GM23338 (cell line): ENCODE measurements at regions not wholly inside any gene's neighbourhood (a gene's known extent, or its start where the extent isn't known, plus 50 kb on each side); places are given as distances from the start of the nearest gene placed in this dataset.

Experiments used
- ATAC-seq: fragments of 200-7000 bp; cut with Tn5 transposase; 3 replicates; pipeline ENCODE4 v1.9.1; 2020
- DNase-seq: peaks from one replicate; pipeline ENCODE4 v3.0.0-alpha.2; 2015; ENCODE audit warnings: low spot score
- H2AFZ ChIP-seq: fragments of 200-600 bp; sonication (generic); 2 replicates; pipeline ENCODE4 v1.8.0; 2016; ENCODE audit warnings: antibody characterized with exemption, mild to moderate bottlenecking, moderate library complexity
- H3F3A ChIP-seq: fragments of 200-600 bp; sonication (generic); replicated peaks from 2 replicates; pipeline ENCODE4 v1.8.0; 2017; ENCODE audit warnings: antibody characterized with exemption, mixed run types, low read depth
- H3K27ac ChIP-seq: fragments of 200-600 bp; sonication (generic); 2 replicates; pipeline ENCODE4 v1.6.1; 2016; ENCODE audit warnings: low read depth
- H3K27me3 ChIP-seq: fragments of 200-600 bp; sonication (generic); 2 replicates; pipeline ENCODE4 v1.8.0; 2016; ENCODE audit warnings: mild to moderate bottlenecking, mixed run types, moderate library complexity; ENCODE audit not compliant: insufficient read depth
- H3K36me3 ChIP-seq: fragments of 200-600 bp; sonication (generic); 2 replicates; pipeline ENCODE4 v1.8.0; 2016; ENCODE audit warnings: mild to moderate bottlenecking; ENCODE audit not compliant: insufficient read depth
- H3K4me1 ChIP-seq: fragments of 200-600 bp; sonication (generic); 2 replicates; pipeline ENCODE4 v1.8.0; 2016; ENCODE audit warnings: mild to moderate bottlenecking, moderate library complexity; ENCODE audit not compliant: insufficient read depth
- H3K4me2 ChIP-seq: fragments of 200-600 bp; sonication (generic); 2 replicates; pipeline ENCODE4 v1.7.1; 2017; ENCODE audit warnings: mixed run types
- H3K4me3 ChIP-seq: fragments of 200-600 bp; sonication (generic); 2 replicates; pipeline ENCODE4 v1.6.1; 2016; ENCODE audit warnings: mixed run types
- H3K79me2 ChIP-seq: fragments of 200-600 bp; sonication (generic); replicated peaks from 2 replicates; pipeline ENCODE4 v1.8.0; 2017; ENCODE audit warnings: mild to moderate bottlenecking; ENCODE audit not compliant: insufficient read depth
- H3K9me2 ChIP-seq: fragments of 200-600 bp; sonication (generic); 2 replicates; pipeline ENCODE4 v1.8.0; 2017; ENCODE audit not compliant: insufficient read depth
- H4K20me1 ChIP-seq: fragments of 200-600 bp; sonication (generic); replicated peaks from 2 replicates; pipeline ENCODE4 v1.8.0; 2017; ENCODE audit warnings: mild to moderate bottlenecking; ENCODE audit not compliant: insufficient read depth
- H3K27ac Mint-ChIP-seq: 2 replicates; pipeline ENCODE4 v1.8.0; 2020; ENCODE audit warnings: inconsistent platforms, mild to moderate bottlenecking, moderate library complexity, mixed read lengths
- H3K27me3 Mint-ChIP-seq: 3 replicates; pipeline ENCODE4 v1.8.0; 2022; ENCODE audit warnings: low read depth, mild to moderate bottlenecking, moderate library complexity, mixed read lengths, inconsistent platforms; ENCODE audit not compliant: insufficient read depth, poor library complexity
- H3K36me3 Mint-ChIP-seq: 3 replicates; pipeline ENCODE4 v1.8.0; 2021; ENCODE audit warnings: low read depth, mild to moderate bottlenecking, inconsistent platforms, moderate library complexity, mixed read lengths
- H3K4me1 Mint-ChIP-seq: 3 replicates; pipeline ENCODE4 v1.8.0; 2020; ENCODE audit warnings: mild to moderate bottlenecking, inconsistent platforms, mixed read lengths
- H3K4me3 Mint-ChIP-seq: 3 replicates; pipeline ENCODE4 v1.8.0; 2021; ENCODE audit warnings: moderate library complexity, mild to moderate bottlenecking, inconsistent platforms, mixed read lengths
- H3K9me3 Mint-ChIP-seq: 3 replicates; pipeline ENCODE4 v1.8.0; 2020; ENCODE audit warnings: moderate library complexity, mild to moderate bottlenecking, inconsistent platforms, mixed read lengths
- CREB1 ChIP-seq: fragments of 250-450 bp; sonication (Bioruptor Pico); IDR thresholded peaks from 2 replicates; pipeline ENCODE4 v1.5.0; 2020; ENCODE audit warnings: low read depth, mild to moderate bottlenecking, moderate library complexity
- ETS1 ChIP-seq: IDR thresholded peaks from 2 replicates; pipeline ENCODE4 v1.6.1; 2016; ENCODE audit warnings: antibody characterized with exemption
- EZH2 ChIP-seq: fragments of 200-600 bp; sonication (generic); IDR thresholded peaks from one replicate; pipeline ENCODE4 v1.8.0; 2017; ENCODE audit warnings: antibody characterized with exemption, mild to moderate bottlenecking, low read depth; ENCODE audit not compliant: unreplicated experiment
- STAT1 ChIP-seq: IDR thresholded peaks from one replicate; pipeline ENCODE4 v1.6.1; 2016; ENCODE audit warnings: antibody characterized with exemption; ENCODE audit not compliant: unreplicated experiment
- ZNF114 ChIP-seq: fragments of 250-450 bp; sonication (Bioruptor Pico); IDR thresholded peaks from 2 replicates; pipeline ENCODE4 v1.5.0; 2020; ENCODE audit warnings: mild to moderate bottlenecking, moderate library complexity
- TF ChIP-seq, protein P1 (sequence below), 2 experiments: fragments of 200-600 bp in 1 of 2; sonication (generic) in 1 of 2; conservative IDR thresholded peaks; 2 replicates each; pipeline versions ENCODE4 v1.5.1 to v1.6.1; 2016 to 2017; ENCODE audit warnings: antibody characterized with exemption in 2 of 2, low read depth in 2 of 2, mild to moderate bottlenecking in 2 of 2, moderate library complexity in 1 of 2
- TF ChIP-seq, protein P2 (sequence below): IDR thresholded peaks from one replicate; pipeline ENCODE4 v1.6.1; 2018; ENCODE audit warnings: antibody characterized with exemption; ENCODE audit not compliant: unreplicated experiment
- TF ChIP-seq, protein P3 (sequence below): fragments of 250-450 bp; sonication (Bioruptor Pico); IDR thresholded peaks from 2 replicates; pipeline ENCODE4 v1.5.0; 2020; ENCODE audit warnings: mild to moderate bottlenecking, moderate library complexity

- TF ChIP-seq, protein P1, sequence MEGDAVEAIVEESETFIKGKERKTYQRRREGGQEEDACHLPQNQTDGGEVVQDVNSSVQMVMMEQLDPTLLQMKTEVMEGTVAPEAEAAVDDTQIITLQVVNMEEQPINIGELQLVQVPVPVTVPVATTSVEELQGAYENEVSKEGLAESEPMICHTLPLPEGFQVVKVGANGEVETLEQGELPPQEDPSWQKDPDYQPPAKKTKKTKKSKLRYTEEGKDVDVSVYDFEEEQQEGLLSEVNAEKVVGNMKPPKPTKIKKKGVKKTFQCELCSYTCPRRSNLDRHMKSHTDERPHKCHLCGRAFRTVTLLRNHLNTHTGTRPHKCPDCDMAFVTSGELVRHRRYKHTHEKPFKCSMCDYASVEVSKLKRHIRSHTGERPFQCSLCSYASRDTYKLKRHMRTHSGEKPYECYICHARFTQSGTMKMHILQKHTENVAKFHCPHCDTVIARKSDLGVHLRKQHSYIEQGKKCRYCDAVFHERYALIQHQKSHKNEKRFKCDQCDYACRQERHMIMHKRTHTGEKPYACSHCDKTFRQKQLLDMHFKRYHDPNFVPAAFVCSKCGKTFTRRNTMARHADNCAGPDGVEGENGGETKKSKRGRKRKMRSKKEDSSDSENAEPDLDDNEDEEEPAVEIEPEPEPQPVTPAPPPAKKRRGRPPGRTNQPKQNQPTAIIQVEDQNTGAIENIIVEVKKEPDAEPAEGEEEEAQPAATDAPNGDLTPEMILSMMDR (conservative IDR thresholded peaks at IDR 0.05; ENCODE audit: low read depth in 2 of 2) = no peak
- no peak for TF ChIP-seq STAT1
- Mint-ChIP-seq H3K4me3 (no peak overlapping the region), H3K4me1 (no peaks in the 10 kb centered on the region), H3K9me3 (no peaks in the 10 kb centered on the region), H3K36me3 (no peaks in the 10 kb centered on the region), H3K27ac (no peak overlapping the region), H3K27me3 (no peaks in the 10 kb centered on the region)
- Histone ChIP-seq H3K36me3 (no peaks in the 10 kb centered on the region), H4K20me1 (no peaks in the 10 kb centered on the region), H3K79me2 (no peaks in the 10 kb centered on the region), H3K27me3 (no peaks in the 10 kb centered on the region), H3F3A (no peaks in the 10 kb centered on the region), H3K27ac (no peak overlapping the region), H3K4me2 (no peak overlapping the region), H3K9me2 (no peaks in the 10 kb centered on the region; the same call in 1 of the 2 replicates), H3K4me1 (no peaks in the 10 kb centered on the region), H2AFZ (peak overlapping the region; percentile 29; the same call in 1 of the 2 replicates), H3K4me3 (no peak overlapping the region)
- ATAC-seq (no peak), DNase-seq (no peak)
Measured at GRCh38 chr1:193367863-193368262, 181.4 kb upstream of the B3GALT2 start.

- no peak overlapping the region for H2AFZ ChIP-seq
- Mint-ChIP-seq H3K27me3 (no peaks in the 10 kb centered on the region), H3K4me3 (no peak overlapping the region), H3K36me3 (no peaks in the 10 kb centered on the region), H3K27ac (no peak overlapping the region), H3K4me1 (no peaks in the 10 kb centered on the region), H3K9me3 (no peaks in the 10 kb centered on the region)
- H3K4me1 ChIP-seq = no peaks in the 10 kb centered on the region
- no peaks in the 10 kb centered on the region for H3K79me2 ChIP-seq
- no peak overlapping the region for H3K27ac ChIP-seq
- no peaks in the 10 kb centered on the region for H3K27me3 ChIP-seq
- no peaks in the 10 kb centered on the region for H4K20me1 ChIP-seq
- no peak for DNase-seq
- ATAC-seq = no peak
- no peak overlapping the region for H3K4me3 ChIP-seq
- H3K9me2 ChIP-seq = no peaks in the 10 kb centered on the region; the same call in 1 of the 2 replicates
- no peak overlapping the region for H3K4me2 ChIP-seq
- H3K36me3 ChIP-seq = no peaks in the 10 kb centered on the region
- H3F3A ChIP-seq = no peaks in the 10 kb centered on the region
- TF ChIP-seq, protein P2, sequence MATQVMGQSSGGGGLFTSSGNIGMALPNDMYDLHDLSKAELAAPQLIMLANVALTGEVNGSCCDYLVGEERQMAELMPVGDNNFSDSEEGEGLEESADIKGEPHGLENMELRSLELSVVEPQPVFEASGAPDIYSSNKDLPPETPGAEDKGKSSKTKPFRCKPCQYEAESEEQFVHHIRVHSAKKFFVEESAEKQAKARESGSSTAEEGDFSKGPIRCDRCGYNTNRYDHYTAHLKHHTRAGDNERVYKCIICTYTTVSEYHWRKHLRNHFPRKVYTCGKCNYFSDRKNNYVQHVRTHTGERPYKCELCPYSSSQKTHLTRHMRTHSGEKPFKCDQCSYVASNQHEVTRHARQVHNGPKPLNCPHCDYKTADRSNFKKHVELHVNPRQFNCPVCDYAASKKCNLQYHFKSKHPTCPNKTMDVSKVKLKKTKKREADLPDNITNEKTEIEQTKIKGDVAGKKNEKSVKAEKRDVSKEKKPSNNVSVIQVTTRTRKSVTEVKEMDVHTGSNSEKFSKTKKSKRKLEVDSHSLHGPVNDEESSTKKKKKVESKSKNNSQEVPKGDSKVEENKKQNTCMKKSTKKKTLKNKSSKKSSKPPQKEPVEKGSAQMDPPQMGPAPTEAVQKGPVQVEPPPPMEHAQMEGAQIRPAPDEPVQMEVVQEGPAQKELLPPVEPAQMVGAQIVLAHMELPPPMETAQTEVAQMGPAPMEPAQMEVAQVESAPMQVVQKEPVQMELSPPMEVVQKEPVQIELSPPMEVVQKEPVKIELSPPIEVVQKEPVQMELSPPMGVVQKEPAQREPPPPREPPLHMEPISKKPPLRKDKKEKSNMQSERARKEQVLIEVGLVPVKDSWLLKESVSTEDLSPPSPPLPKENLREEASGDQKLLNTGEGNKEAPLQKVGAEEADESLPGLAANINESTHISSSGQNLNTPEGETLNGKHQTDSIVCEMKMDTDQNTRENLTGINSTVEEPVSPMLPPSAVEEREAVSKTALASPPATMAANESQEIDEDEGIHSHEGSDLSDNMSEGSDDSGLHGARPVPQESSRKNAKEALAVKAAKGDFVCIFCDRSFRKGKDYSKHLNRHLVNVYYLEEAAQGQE = no peak
- TF ChIP-seq ZNF114 (CRISPR knock-in tag) (no peak), EZH2 (no peak), ETS1 (no peak), STAT1 (no peak), CREB1 (CRISPR knock-in tag) (no peak)
- TF ChIP-seq, protein P3, sequence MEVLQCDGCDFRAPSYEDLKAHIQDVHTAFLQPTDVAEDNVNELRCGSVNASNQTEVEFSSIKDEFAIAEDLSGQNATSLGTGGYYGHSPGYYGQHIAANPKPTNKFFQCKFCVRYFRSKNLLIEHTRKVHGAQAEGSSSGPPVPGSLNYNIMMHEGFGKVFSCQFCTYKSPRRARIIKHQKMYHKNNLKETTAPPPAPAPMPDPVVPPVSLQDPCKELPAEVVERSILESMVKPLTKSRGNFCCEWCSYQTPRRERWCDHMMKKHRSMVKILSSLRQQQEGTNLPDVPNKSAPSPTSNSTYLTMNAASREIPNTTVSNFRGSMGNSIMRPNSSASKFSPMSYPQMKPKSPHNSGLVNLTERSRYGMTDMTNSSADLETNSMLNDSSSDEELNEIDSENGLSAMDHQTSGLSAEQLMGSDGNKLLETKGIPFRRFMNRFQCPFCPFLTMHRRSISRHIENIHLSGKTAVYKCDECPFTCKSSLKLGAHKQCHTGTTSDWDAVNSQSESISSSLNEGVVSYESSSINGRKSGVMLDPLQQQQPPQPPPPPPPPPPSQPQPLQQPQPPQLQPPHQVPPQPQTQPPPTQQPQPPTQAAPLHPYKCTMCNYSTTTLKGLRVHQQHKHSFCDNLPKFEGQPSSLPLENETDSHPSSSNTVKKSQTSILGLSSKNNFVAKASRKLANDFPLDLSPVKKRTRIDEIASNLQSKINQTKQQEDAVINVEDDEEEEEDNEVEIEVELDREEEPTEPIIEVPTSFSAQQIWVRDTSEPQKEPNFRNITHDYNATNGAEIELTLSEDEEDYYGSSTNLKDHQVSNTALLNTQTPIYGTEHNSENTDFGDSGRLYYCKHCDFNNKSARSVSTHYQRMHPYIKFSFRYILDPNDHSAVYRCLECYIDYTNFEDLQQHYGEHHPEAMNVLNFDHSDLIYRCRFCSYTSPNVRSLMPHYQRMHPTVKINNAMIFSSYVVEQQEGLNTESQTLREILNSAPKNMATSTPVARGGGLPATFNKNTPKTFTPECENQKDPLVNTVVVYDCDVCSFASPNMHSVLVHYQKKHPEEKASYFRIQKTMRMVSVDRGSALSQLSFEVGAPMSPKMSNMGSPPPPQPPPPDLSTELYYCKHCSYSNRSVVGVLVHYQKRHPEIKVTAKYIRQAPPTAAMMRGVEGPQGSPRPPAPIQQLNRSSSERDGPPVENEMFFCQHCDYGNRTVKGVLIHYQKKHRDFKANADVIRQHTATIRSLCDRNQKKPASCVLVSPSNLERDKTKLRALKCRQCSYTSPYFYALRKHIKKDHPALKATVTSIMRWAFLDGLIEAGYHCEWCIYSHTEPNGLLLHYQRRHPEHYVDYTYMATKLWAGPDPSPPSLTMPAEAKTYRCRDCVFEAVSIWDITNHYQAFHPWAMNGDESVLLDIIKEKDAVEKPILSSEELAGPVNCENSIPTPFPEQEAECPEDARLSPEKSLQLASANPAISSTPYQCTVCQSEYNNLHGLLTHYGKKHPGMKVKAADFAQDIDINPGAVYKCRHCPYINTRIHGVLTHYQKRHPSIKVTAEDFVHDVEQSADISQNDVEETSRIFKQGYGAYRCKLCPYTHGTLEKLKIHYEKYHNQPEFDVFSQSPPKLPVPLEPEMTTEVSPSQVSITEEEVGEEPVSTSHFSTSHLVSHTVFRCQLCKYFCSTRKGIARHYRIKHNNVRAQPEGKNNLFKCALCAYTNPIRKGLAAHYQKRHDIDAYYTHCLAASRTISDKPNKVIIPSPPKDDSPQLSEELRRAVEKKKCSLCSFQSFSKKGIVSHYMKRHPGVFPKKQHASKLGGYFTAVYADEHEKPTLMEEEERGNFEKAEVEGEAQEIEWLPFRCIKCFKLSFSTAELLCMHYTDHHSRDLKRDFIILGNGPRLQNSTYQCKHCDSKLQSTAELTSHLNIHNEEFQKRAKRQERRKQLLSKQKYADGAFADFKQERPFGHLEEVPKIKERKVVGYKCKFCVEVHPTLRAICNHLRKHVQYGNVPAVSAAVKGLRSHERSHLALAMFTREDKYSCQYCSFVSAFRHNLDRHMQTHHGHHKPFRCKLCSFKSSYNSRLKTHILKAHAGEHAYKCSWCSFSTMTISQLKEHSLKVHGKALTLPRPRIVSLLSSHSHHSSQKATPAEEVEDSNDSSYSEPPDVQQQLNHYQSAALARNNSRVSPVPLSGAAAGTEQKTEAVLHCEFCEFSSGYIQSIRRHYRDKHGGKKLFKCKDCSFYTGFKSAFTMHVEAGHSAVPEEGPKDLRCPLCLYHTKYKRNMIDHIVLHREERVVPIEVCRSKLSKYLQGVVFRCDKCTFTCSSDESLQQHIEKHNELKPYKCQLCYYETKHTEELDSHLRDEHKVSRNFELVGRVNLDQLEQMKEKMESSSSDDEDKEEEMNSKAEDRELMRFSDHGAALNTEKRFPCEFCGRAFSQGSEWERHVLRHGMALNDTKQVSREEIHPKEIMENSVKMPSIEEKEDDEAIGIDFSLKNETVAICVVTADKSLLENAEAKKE (CRISPR knock-in tag) = no peak
Measured at GRCh38 chr1:193366764-193367507, 180.5 kb upstream of the B3GALT2 start.
